NCI-H2107 treated with DMSO at 0.1 percent for 48 hours (cell line): ENCODE measurements at regions not wholly inside any gene's neighbourhood (a gene's known extent, or its start where the extent isn't known, plus 50 kb on each side); places are given as distances from the start of the nearest gene placed in this dataset.

ENCODE experiments used
- DNase-seq: peaks from one replicate; lab custom pipeline; 2025; ENCODE audit not compliant: unreplicated experiment; lab: John Stamatoyannopoulos, UW

GRCh38 chr4:119829326-119829725, 200.7 kb upstream of the PDE5A start:
- no peak for DNase-seq

- DNase-seq, result no peak
These were observed 197.1 kb upstream of the PDE5A start for GRCh38 chr4:119825696-119826095.

- DNase-seq, result no peak
These were observed 195.3 kb upstream of the PDE5A start for GRCh38 chr4:119823891-119824290.

GRCh38 chr4:119823045-119823444, 194.4 kb upstream of the PDE5A start:
- no peak for DNase-seq

GRCh38 chr4:119816473-119816872, 187.9 kb upstream of the PDE5A start:
- DNase-seq, result no peak

GRCh38 chr4:119810001-119810400, 181.4 kb upstream of the PDE5A start:
- DNase-seq, result no peak

GRCh38 chr4:119804404-119804803, 175.8 kb upstream of the PDE5A start:
- DNase-seq, result no peak

GRCh38 chr4:119797238-119797894, 168.8 kb upstream of the PDE5A start:
- DNase-seq, result no peak

- no peak for DNase-seq
These were observed 167.5 kb upstream of the PDE5A start for GRCh38 chr4:119795986-119796578.

GRCh38 chr4:119794681-119795080, 166.1 kb upstream of the PDE5A start:
- DNase-seq, result no peak

GRCh38 chr4:119794113-119794512, 165.5 kb upstream of the PDE5A start:
- no peak for DNase-seq

GRCh38 chr4:119788349-119789266, 160.0 kb upstream of the PDE5A start:
- no peak for DNase-seq

- DNase-seq, result no peak
These were observed 157.4 kb upstream of the PDE5A start for GRCh38 chr4:119785963-119786362.

GRCh38 chr4:119783189-119783983, 154.8 kb upstream of the PDE5A start:
- DNase-seq, result no peak

- DNase-seq, result no peak
These were observed 152.4 kb upstream of the PDE5A start for GRCh38 chr4:119781044-119781443.

- no peak for DNase-seq
These were observed 146.2 kb upstream of the PDE5A start for GRCh38 chr4:119774840-119775239.

GRCh38 chr4:119765951-119766350, 137.3 kb upstream of the PDE5A start:
- DNase-seq, result no peak

GRCh38 chr4:119765469-119765868, 136.9 kb upstream of the PDE5A start:
- no peak for DNase-seq

- DNase-seq, result no peak
These were observed 134.8 kb upstream of the PDE5A start for GRCh38 chr4:119763386-119763785.

GRCh38 chr4:119755599-119755998, 127.0 kb upstream of the PDE5A start:
- DNase-seq, result no peak

GRCh38 chr4:119752936-119753335, 124.3 kb upstream of the PDE5A start:
- no peak for DNase-seq
